GM13977 (cell line): ENCODE measurements at regions not wholly inside any gene's neighbourhood (a gene's known extent, or its start where the extent isn't known, plus 50 kb on each side); places are given as distances from the start of the nearest gene placed in this dataset.

Source experiments
- DNase-seq: peaks from one replicate; pipeline ENCODE4 v3.0.0; 2012; ENCODE audit warnings: low spot score
- CTCF ChIP-seq: IDR thresholded peaks from 2 replicates; pipeline ENCODE4 v1.5.1; 2012; ENCODE audit warnings: mild to moderate bottlenecking, control low read depth; ENCODE audit not compliant: insufficient read depth; ENCODE audit errors: extremely low read depth, missing control alignments
- in situ Hi-C: fragments of 300-500 bp; cut with MboI; formaldehyde crosslinking; loops from one replicate; pipeline ENCODE4 v1.12.0; 2022; ENCODE audit warnings: low sequenced_read_pairs, low pct_unique_long_range_greater_than_20kb, mixed read lengths, inconsistent platforms; ENCODE audit not compliant: unreplicated experiment

GRCh38 chr1:228837032-228837431, 101.8 kb downstream of the RHOU start:
- in situ Hi-C loops: no loop called here

GRCh38 chr1:228837817-228838716, 102.8 kb downstream of the RHOU start:
- no peak for DNase-seq
- no peak for TF ChIP-seq CTCF
- in situ Hi-C loops: no loop called here

More at GRCh38 chr1:228837032-228837431, 101.8 kb downstream of the RHOU start:
- TF ChIP-seq CTCF: no peak
- no peak for DNase-seq

GRCh38 chr1:228838717-228839500, 103.6 kb downstream of the RHOU start:
- DNase-seq: no peak
- in situ Hi-C loops: no loop called here
- no peak for TF ChIP-seq CTCF

- no peak for DNase-seq
- in situ Hi-C loops: no loop called here
- no peak for TF ChIP-seq CTCF
These were observed 104.4 kb downstream of the RHOU start for GRCh38 chr1:228839656-228840055.

- no peak for DNase-seq
- in situ Hi-C loops: no loop called here
- TF ChIP-seq CTCF: no peak
These were observed 106.4 kb downstream of the RHOU start for GRCh38 chr1:228841632-228842031.

- TF ChIP-seq CTCF: no peak
- no peak for DNase-seq
- in situ Hi-C loops: no loop called here
These were observed 107.0 kb downstream of the RHOU start for GRCh38 chr1:228842094-228842775.
